H1 (cell line): ENCODE measurements at regions not wholly inside any gene's neighbourhood (a gene's known extent, or its start where the extent isn't known, plus 50 kb on each side); places are given as distances from the start of the nearest gene placed in this dataset.

Source experiments
- CTCF ChIA-PET: fragments of 300-600 bp; sonication (Branson Sonifier 250); formaldehyde crosslinking; loops from one replicate; lab custom pipeline; 2021; ENCODE audit not compliant: partially characterized antibody; lab: Charles Lee
- POLR2A ChIA-PET: fragments of 300-600 bp; sonication (Branson Sonifier 250); formaldehyde crosslinking; loops from one replicate; lab custom pipeline; 2021; ENCODE audit warnings: inconsistent platforms; ENCODE audit not compliant: partially characterized antibody; lab: Charles Lee
- DNase-seq, 2 experiments: peaks; one replicate each; pipeline versions ENCODE4 v3.0.0 to v3.0.0-alpha.2; 2010 to 2022; ENCODE audit warnings: low spot score in 2 of 2, low read depth in 1 of 2, mixed read lengths in 1 of 2
- FAIRE-seq: peaks from 2 replicates; lab custom pipeline; 2011; peaks lifted over from hg19 to GRCh38; lab: Jason Lieb, UNC
- H2AFZ ChIP-seq: 2 replicates; pipeline ENCODE4 v1.8.1; 2012; ENCODE audit warnings: low read length, inconsistent platforms
- H2AK5ac ChIP-seq: 2 replicates; pipeline ENCODE4 v1.6.1; 2013; ENCODE audit warnings: low read depth, low read length
- H2BK120ac ChIP-seq: replicated peaks from 2 replicates; pipeline ENCODE3; 2013; ENCODE audit warnings: low read depth, low read length, inconsistent platforms
- H2BK12ac ChIP-seq: 2 replicates; pipeline ENCODE4 v1.6.1; 2013; ENCODE audit warnings: low read depth, low read length
- H2BK15ac ChIP-seq: 2 replicates; pipeline ENCODE4 v1.6.1; 2013; ENCODE audit warnings: low read length
- H2BK20ac ChIP-seq: 2 replicates; pipeline ENCODE4 v1.6.1; 2013; ENCODE audit warnings: low read length
- H2BK5ac ChIP-seq: 2 replicates; pipeline ENCODE4 v1.6.1; 2013; ENCODE audit warnings: low read depth, low read length
- H3K14ac ChIP-seq: 2 replicates; pipeline ENCODE4 v1.6.1; 2013; ENCODE audit warnings: inconsistent platforms; ENCODE audit not compliant: insufficient read length
- H3K18ac ChIP-seq: 2 replicates; pipeline ENCODE4 v1.6.1; 2013; ENCODE audit warnings: low read length; ENCODE audit errors: extremely low read depth
- H3K23ac ChIP-seq: 2 replicates; pipeline ENCODE4 v1.6.1; 2013; ENCODE audit warnings: inconsistent platforms; ENCODE audit not compliant: insufficient read length
- H3K23me2 ChIP-seq: 2 replicates; pipeline ENCODE4 v1.6.1; 2013; ENCODE audit warnings: low read depth, low read length
- H3K27ac ChIP-seq: 2 replicates; pipeline ENCODE4 v1.6.1; 2011; ENCODE audit warnings: low read depth, low read length, inconsistent platforms
- H3K27me3 ChIP-seq, 4 experiments: replicated peaks in 1 of 4; 1 replicate in 1 of 4; 2 replicates in 3 of 4; pipeline versions ENCODE4 v1.6.1 to v1.8.1; 2011 to 2013; ENCODE audit warnings: low read length in 3 of 4, mild to moderate bottlenecking in 3 of 4, inconsistent platforms in 2 of 4, mixed read lengths in 2 of 4, moderate library complexity in 1 of 4; ENCODE audit not compliant: control insufficient read depth in 3 of 4, insufficient read depth in 3 of 4; ENCODE audit errors: extremely low read depth in 1 of 4
- H3K36me3 ChIP-seq, 4 experiments: 2 replicates each; pipeline versions ENCODE4 v1.6.1 to v1.8.1; 2011 to 2013; ENCODE audit warnings: mild to moderate bottlenecking in 4 of 4, low read length in 3 of 4, moderate library complexity in 2 of 4, control low read depth in 1 of 4, inconsistent platforms in 1 of 4; ENCODE audit not compliant: insufficient read depth in 4 of 4, control insufficient read depth in 2 of 4
- H3K4ac ChIP-seq: replicated peaks from 2 replicates; pipeline ENCODE3; 2013; ENCODE audit warnings: low read length, low read depth, mixed read lengths, inconsistent platforms; ENCODE audit not compliant: insufficient read length
- H3K4me1 ChIP-seq, 4 experiments: replicated peaks in 1 of 4; 1 replicate in 1 of 4; 2 replicates in 3 of 4; pipeline versions ENCODE4 v1.6.1 to v1.8.1; 2011 to 2013; ENCODE audit warnings: low read length in 3 of 4, inconsistent platforms in 2 of 4, mixed read lengths in 1 of 4; ENCODE audit not compliant: insufficient read depth in 4 of 4, control insufficient read depth in 3 of 4
- H3K4me2 ChIP-seq, 2 experiments: 2 replicates each; pipeline versions ENCODE4 v1.6.1 to v1.8.1; 2011 to 2013; ENCODE audit warnings: low read depth in 2 of 2, low read length in 2 of 2, control low read depth in 1 of 2, inconsistent platforms in 1 of 2, mild to moderate bottlenecking in 1 of 2; ENCODE audit not compliant: insufficient read depth in 1 of 2
- H3K4me3 ChIP-seq, 4 experiments: fragments of 200-600, 300-600 bp in 1 of 4; sonication (generic), shearing (Covaris generic), sonication (Bioruptor Twin) in 1 of 4; 2 replicates each; pipeline versions ENCODE4 v1.5.1 to v1.8.1; 2011 to 2016; ENCODE audit warnings: low read length in 4 of 4, low read depth in 3 of 4, control low read depth in 2 of 4, inconsistent platforms in 2 of 4, mild to moderate bottlenecking in 2 of 4, mixed read lengths in 1 of 4, moderate library complexity in 1 of 4; ENCODE audit not compliant: insufficient read depth in 2 of 4; ENCODE audit errors: extremely low read depth in 1 of 4
- H3K56ac ChIP-seq: replicated peaks from 2 replicates; pipeline ENCODE3; 2013; ENCODE audit warnings: low read depth, mild to moderate bottlenecking, mixed read lengths, low read length, inconsistent platforms; ENCODE audit not compliant: insufficient read length
- H3K79me1 ChIP-seq: 2 replicates; pipeline ENCODE4 v1.6.1; 2013; ENCODE audit warnings: low read depth, low read length, control low read depth
- H3K79me2 ChIP-seq, 2 experiments: 2 replicates each; pipeline versions ENCODE4 v1.6.1 to v1.8.1; 2012 to 2013; ENCODE audit warnings: low read length in 2 of 2, mild to moderate bottlenecking in 2 of 2, inconsistent platforms in 1 of 2; ENCODE audit not compliant: insufficient read depth in 2 of 2, control insufficient read depth in 1 of 2
- H3K9ac ChIP-seq, 4 experiments: replicated peaks in 1 of 4; 1 replicate in 1 of 4; 2 replicates in 3 of 4; pipeline versions ENCODE4 v1.6.1 to v1.8.1; 2011 to 2013; ENCODE audit warnings: low read depth in 3 of 4, low read length in 3 of 4, control low read depth in 2 of 4, mild to moderate bottlenecking in 2 of 4, moderate library complexity in 2 of 4, inconsistent platforms in 1 of 4; ENCODE audit errors: extremely low read depth in 1 of 4
- H3K9me3 ChIP-seq, 2 experiments: 2 replicates each; pipeline versions ENCODE4 v1.6.1 to v1.8.1; 2012 to 2013; ENCODE audit warnings: mild to moderate bottlenecking in 2 of 2, moderate library complexity in 2 of 2, control low read depth in 1 of 2, inconsistent platforms in 1 of 2, low read depth in 1 of 2, low read length in 1 of 2, mixed read lengths in 1 of 2; ENCODE audit not compliant: insufficient read depth in 2 of 2
- H4K20me1 ChIP-seq, 2 experiments: replicated peaks in 1 of 2; 2 replicates each; pipeline versions ENCODE3 to v1.8.1; 2011 to 2013; ENCODE audit warnings: inconsistent platforms in 2 of 2, low read length in 2 of 2, mild to moderate bottlenecking in 1 of 2; ENCODE audit not compliant: insufficient read depth in 2 of 2, control insufficient read depth in 1 of 2
- H4K5ac ChIP-seq: 2 replicates; pipeline ENCODE4 v1.6.1; 2013; ENCODE audit warnings: low read length, low read depth, mixed read lengths, inconsistent platforms; ENCODE audit not compliant: insufficient read length
- H4K8ac ChIP-seq: 2 replicates; pipeline ENCODE4 v1.8.0; 2013; ENCODE audit warnings: mild to moderate bottlenecking, moderate library complexity, low read length, inconsistent platforms; ENCODE audit not compliant: insufficient read depth; ENCODE audit errors: extremely low read depth
- H4K91ac ChIP-seq: replicated peaks from 2 replicates; pipeline ENCODE3; 2013; ENCODE audit warnings: low read length, mixed read lengths, inconsistent platforms; ENCODE audit not compliant: insufficient read length
- BACH1 ChIP-seq: IDR thresholded peaks from 2 replicates; pipeline ENCODE4 v1.6.1; 2012; ENCODE audit warnings: low read length, improper control_type of control experiment
- KDM5A ChIP-seq: fragments of 200-600 bp; IDR thresholded peaks from 2 replicates; pipeline ENCODE4 v1.7.1; 2012; ENCODE audit warnings: mild to moderate bottlenecking, low read length, inconsistent platforms, mixed read lengths
- WGBS, 2 experiments: shearing (Covaris generic) in 1 of 2; methylation state at CpG; one replicate each; pipeline versions ENCODE4 v1.1.6 to v1.1.7; 2013 to 2015; ENCODE audit warnings: low lambda C conversion rate in 2 of 2, mixed read lengths in 2 of 2, inconsistent platforms in 1 of 2, low coverage in 1 of 2, missing lambda C conversion rate in 1 of 2; ENCODE audit not compliant: insufficient replicate concordance in 2 of 2, insufficient coverage in 1 of 2, insufficient read length in 1 of 2; ENCODE audit errors: extremely low coverage in 1 of 2, missing lambda C conversion rate in 1 of 2; 5-methylcytosine and 5-hydroxymethylcytosine counted together

- Histone ChIP-seq H2BK120ac (no peak overlapping the region), H3K9me3 (no peaks in the 10 kb centered on the region), H3K56ac (no peak overlapping the region), H3K79me1 (no peaks in the 10 kb centered on the region), H3K4ac (no peak overlapping the region), H3K36me3 (no peaks in the 10 kb centered on the region), H2AK5ac (no peak overlapping the region), H2BK12ac (no peak overlapping the region), H3K23me2 (no peaks in the 10 kb centered on the region; the same call in 1 of the 2 replicates), H3K14ac (no peak overlapping the region), H4K8ac (no peak overlapping the region), H4K91ac (no peak overlapping the region), H3K23ac (peak overlapping the region; percentile 43), H4K5ac (no peak overlapping the region), H3K27me3 (no peaks in the 10 kb centered on the region), H2BK20ac (no peak overlapping the region), H3K79me2 (no peaks in the 10 kb centered on the region), H2BK5ac (no peak overlapping the region), H2AFZ (no peak overlapping the region), H3K4me1 (no peaks in the 10 kb centered on the region), H3K9ac (no peak overlapping the region), H3K18ac (no peak overlapping the region), H3K4me3 (no peak overlapping the region), H2BK15ac (no peak overlapping the region), H3K4me2 (no peak overlapping the region), H4K20me1 (no peaks in the 10 kb centered on the region), H3K27ac (no peak overlapping the region)
- ChIA-PET CTCF (interaction anchor here (1.1 kb wide), 1 partner anchor 29 kb away, joined by 5 read pairs; no protein-coding TSS in a partner anchor), POLR2A (no interaction called here)
- TF ChIP-seq BACH1 (no peak), KDM5A (no peak)
- 81% methylated on average over 2 of the region's 2 CpGs; no CpG with 5 or more reads in 1 of the 2 experiments for WGBS, 2 experiments
- DNase-seq: no peak
- FAIRE-seq: no peak
Measured at GRCh38 chr2:37848451-37848850, 76.6 kb upstream of the RMDN2 start.
